Upper lobe of left lung (tissue), 6 donors: ENCODE measurements at regions not wholly inside any gene's neighbourhood (a gene's known extent, or its start where the extent isn't known, plus 50 kb on each side); places are given as distances from the start of the nearest gene placed in this dataset.
A peak's percentile ranks its signal among the peaks of the same experiment; 100 is the strongest.

Experiments used
- ATAC-seq, 2 donors: fragments of 200-7000 bp; cut with Tn5 transposase; one replicate each; pipeline ENCODE4 v1.9.1; 2022; ENCODE audit warnings: mild to moderate bottlenecking in 2 of 2, moderate library complexity in 2 of 2; ENCODE audit not compliant: low FRiP score in 2 of 2
- DNase-seq, 2 donors: peaks; one replicate each; pipeline ENCODE4 v3.0.0-alpha.2; 2019 to 2020
- H3K27ac ChIP-seq, 4 donors: fragments of 200-600 bp; sonication (generic); one replicate each; pipeline ENCODE4 v1.5.1; 2016 to 2019
- H3K27me3 ChIP-seq, 4 donors: fragments of 200-600 bp; sonication (generic); one replicate each; pipeline ENCODE4 v1.5.1; 2017 to 2019
- H3K36me3 ChIP-seq, 4 donors: fragments of 200-600 bp; sonication (generic); one replicate each; pipeline ENCODE4 v1.5.1; 2016 to 2019
- H3K4me1 ChIP-seq, 4 donors: fragments of 200-600 bp; sonication (generic); one replicate each; pipeline ENCODE4 v1.5.1; 2018 to 2019
- H3K4me3 ChIP-seq, 4 donors: fragments of 200-600 bp; sonication (generic); one replicate each; pipeline ENCODE4 v1.5.1; 2017 to 2019; ENCODE audit warnings: mild to moderate bottlenecking in 2 of 4, moderate library complexity in 1 of 4
- H3K9me3 ChIP-seq, 4 donors: fragments of 200-600 bp; sonication (generic); one replicate each; pipeline ENCODE4 v1.5.1; 2018 to 2019
- CTCF ChIP-seq, 6 experiments: fragments of 450-650 bp in 4 of 6; fragments of 200-600 bp in 2 of 6; sonication (generic) in 2 of 6; IDR thresholded peaks; one replicate each; pipeline ENCODE4 v1.5.1; 2016 to 2019; ENCODE audit warnings: antibody characterized with exemption in 6 of 6
- EP300 ChIP-seq, 4 donors: sonication (generic); formaldehyde crosslinking; IDR thresholded peaks; one replicate each; pipeline ENCODE4 v1.5.1; 2017; ENCODE audit warnings: antibody characterized with exemption in 4 of 4, control low read depth in 2 of 4
- POLR2A ChIP-seq, 4 donors: fragments of 450-650 bp; IDR thresholded peaks; one replicate each; pipeline ENCODE4 v1.5.1; 2016 to 2017; ENCODE audit warnings: antibody characterized with exemption in 4 of 4, mild to moderate bottlenecking in 2 of 4
- POLR2AphosphoS5 ChIP-seq, 2 donors: sonication (generic); formaldehyde crosslinking; IDR thresholded peaks; one replicate each; pipeline ENCODE4 v1.5.1; 2017; ENCODE audit warnings: antibody characterized with exemption in 2 of 2
- WGBS, 2 donors: methylation state at CpG; one replicate each; pipeline ENCODE4 v1.1.5; 2017 to 2018; 5-methylcytosine and 5-hydroxymethylcytosine counted together
- donor health status: DM: no; HTN: no; CAD: no; lungs with moderate emphysema.
- donor health status: DM: no; HTN: yes; CAD: no; lungs with severe emphysema.

- Histone ChIP-seq H3K27ac (peak overlapping the region in 3 of 4 donors; percentile 54 to 79 (median 74)), H3K4me1 (peaks cover 9 to 41% (median 24%) of the 10 kb centered on the region in 4 donors), H3K27me3 (no peaks in the 10 kb centered on the region), H3K4me3 (no peak overlapping the region), H3K36me3 (no peaks in the 10 kb centered on the region), H3K9me3 (no peaks in the 10 kb centered on the region)
- ATAC-seq = peak; percentile 56 to 89
- WGBS, 2 donors = 58 to 75% methylated on average over 16 of the region's 16 CpGs
- TF ChIP-seq EP300 (IDR thresholded peaks at IDR 0.05) = peak in 3 of 4 donors; percentile 19 to 93 (median 25)
- no peak for TF ChIP-seq CTCF (IDR thresholded peaks at IDR 0.05)
- peak in 1 of 2 donors; percentile 61 for TF ChIP-seq POLR2AphosphoS5 (IDR thresholded peaks at IDR 0.05)
- TF ChIP-seq POLR2A (IDR thresholded peaks at IDR 0.05) = peak in 1 of 4 donors; percentile 16
- peak; percentile 49 to 93 for DNase-seq
Observed at GRCh38 chr2:6782517-6783237, 83.0 kb downstream of the CMPK2 start.

GRCh38 chr2:6783238-6783614 is 82.5 kb downstream of the CMPK2 start:
- H3K4me1 ChIP-seq = peaks cover 9 to 41% (median 24%) of the 10 kb centered on the region in 4 donors
- no peaks in the 10 kb centered on the region for H3K9me3 ChIP-seq
- DNase-seq (no peak), ATAC-seq (no peak)
- H3K36me3 ChIP-seq = no peaks in the 10 kb centered on the region
- 86 to 88% methylated on average over 6 of the region's 6 CpGs for WGBS, 2 donors
- no peaks in the 10 kb centered on the region for H3K27me3 ChIP-seq
- peak overlapping the region in 2 of 4 donors; percentile 47 to 58 for H3K27ac ChIP-seq
- TF ChIP-seq POLR2AphosphoS5 (IDR thresholded peaks at IDR 0.05) (no peak), EP300 (IDR thresholded peaks at IDR 0.05) (no peak), POLR2A (IDR thresholded peaks at IDR 0.05) (no peak), CTCF (IDR thresholded peaks at IDR 0.05) (no peak)
- H3K4me3 ChIP-seq = no peak overlapping the region

- no peak for ATAC-seq
- no peak for DNase-seq
- Histone ChIP-seq H3K27me3 (no peaks in the 10 kb centered on the region), H3K36me3 (no peaks in the 10 kb centered on the region), H3K4me1 (peaks cover 9 to 41% (median 24%) of the 10 kb centered on the region in 4 donors), H3K27ac (peak overlapping the region in 1 of 4 donors; percentile 26), H3K4me3 (no peak overlapping the region), H3K9me3 (no peaks in the 10 kb centered on the region)
- TF ChIP-seq POLR2A (IDR thresholded peaks at IDR 0.05) (no peak), POLR2AphosphoS5 (IDR thresholded peaks at IDR 0.05) (no peak), CTCF (IDR thresholded peaks at IDR 0.05) (no peak), EP300 (IDR thresholded peaks at IDR 0.05) (peak in 1 of 4 donors; percentile 78)
- WGBS, 2 donors = 69 to 75% methylated on average over 2 of the region's 2 CpGs
Observed at GRCh38 chr2:6784291-6784690, 81.4 kb downstream of the CMPK2 start.

GRCh38 chr2:6785493-6785892 is 80.2 kb downstream of the CMPK2 start:
- Histone ChIP-seq H3K36me3 (no peaks in the 10 kb centered on the region), H3K9me3 (no peaks in the 10 kb centered on the region), H3K27me3 (no peaks in the 10 kb centered on the region), H3K27ac (no peak overlapping the region), H3K4me3 (no peak overlapping the region), H3K4me1 (peaks cover 9 to 40% (median 20%) of the 10 kb centered on the region in 4 donors)
- ATAC-seq (no peak), DNase-seq (no peak)
- 71 to 79% methylated on average over 4 of the region's 4 CpGs for WGBS, 2 donors
- TF ChIP-seq CTCF (IDR thresholded peaks at IDR 0.05) (no peak), POLR2A (IDR thresholded peaks at IDR 0.05) (no peak), EP300 (IDR thresholded peaks at IDR 0.05) (no peak), POLR2AphosphoS5 (IDR thresholded peaks at IDR 0.05) (no peak)

GRCh38 chr2:6787376-6787775 is 78.3 kb downstream of the CMPK2 start:
- H3K9me3 ChIP-seq = no peaks in the 10 kb centered on the region
- TF ChIP-seq CTCF (IDR thresholded peaks at IDR 0.05) = no peak
- no peak for TF ChIP-seq POLR2A (IDR thresholded peaks at IDR 0.05)
- TF ChIP-seq POLR2AphosphoS5 (IDR thresholded peaks at IDR 0.05) = no peak
- no peak for TF ChIP-seq EP300 (IDR thresholded peaks at IDR 0.05)
- no peak overlapping the region for H3K4me3 ChIP-seq
- no peaks in the 10 kb centered on the region for H3K36me3 ChIP-seq
- WGBS, 2 donors = 91 to 100% methylated on average over 1 of the region's 1 CpG
- H3K27ac ChIP-seq = no peak overlapping the region
- no peaks in the 10 kb centered on the region for H3K27me3 ChIP-seq
- DNase-seq (no peak), ATAC-seq (no peak)
- H3K4me1 ChIP-seq = peaks cover 2 to 23% (median 4%) of the 10 kb centered on the region in 4 donors
